ENCODE measurements at regions not wholly inside any gene's neighbourhood (a gene's known extent, or its start where the extent isn't known, plus 50 kb on each side); places are given as distances from the start of the nearest gene placed in this dataset.
"Not testable (repeated sequence)": the region's sequence is repeated elsewhere in the genome, so short reads cannot be mapped to it uniquely, and the experiment has no call there.

GRCh38 chrX:145881175-145881995 is 63.8 kb downstream of the SLITRK2 start:
- DNase-seq = no peak

GRCh38 chrX:145886469-145886868 is 68.8 kb downstream of the SLITRK2 start:
- no peak for DNase-seq

- DNase-seq = peak in 1 of 2 donors; percentile 25
Observed at GRCh38 chrX:145910017-145910416, 92.4 kb downstream of the SLITRK2 start.

- no peak for DNase-seq
Observed at GRCh38 chrX:145919400-145919799, 101.8 kb downstream of the SLITRK2 start.

- DNase-seq = no peak
Observed at GRCh38 chrX:145923376-145923775, 105.7 kb downstream of the SLITRK2 start.

- no peak for DNase-seq
Observed at GRCh38 chrX:145936769-145937168, 119.1 kb downstream of the SLITRK2 start.

GRCh38 chrX:145949056-145949455 is 131.4 kb downstream of the SLITRK2 start:
- no peak for DNase-seq

GRCh38 chrX:145953628-145954027 is 136.0 kb downstream of the SLITRK2 start:
- no peak for DNase-seq

GRCh38 chrX:145990051-145990450 is 172.4 kb downstream of the SLITRK2 start:
- DNase-seq = no peak

GRCh38 chrX:146006637-146007036 is 189.0 kb downstream of the SLITRK2 start:
- DNase-seq = no peak

- no peak for DNase-seq
Observed at GRCh38 chrX:146036000-146036399, 218.4 kb downstream of the SLITRK2 start.

- no peak for DNase-seq
Observed at GRCh38 chrX:146041741-146042140, 224.1 kb downstream of the SLITRK2 start.

GRCh38 chrX:146046011-146046715 is 228.5 kb downstream of the SLITRK2 start:
- not testable (repeated sequence) for DNase-seq

- not testable (repeated sequence) for DNase-seq
Observed at GRCh38 chrX:146049568-146049967, 231.9 kb downstream of the SLITRK2 start.

GRCh38 chrX:146054311-146054710 is 236.7 kb downstream of the SLITRK2 start:
- no peak for DNase-seq

GRCh38 chrX:146055733-146056132 is 238.1 kb downstream of the SLITRK2 start:
- no peak for DNase-seq

- DNase-seq = no peak
Observed at GRCh38 chrX:146056511-146057081, 239.0 kb downstream of the SLITRK2 start.

- no peak for DNase-seq
Observed at GRCh38 chrX:146064156-146064555, 246.5 kb downstream of the SLITRK2 start.

- no peak for DNase-seq
Observed at GRCh38 chrX:146090732-146091131, 273.1 kb downstream of the SLITRK2 start.

GRCh38 chrX:146109362-146109761 is 291.7 kb downstream of the SLITRK2 start:
- DNase-seq = no peak

GRCh38 chrX:146119074-146119473 is 301.4 kb downstream of the SLITRK2 start:
- DNase-seq = not testable (repeated sequence)

GRCh38 chrX:146127617-146128016 is 310.0 kb downstream of the SLITRK2 start:
- DNase-seq = no peak

GRCh38 chrX:146141221-146141620 is 323.6 kb downstream of the SLITRK2 start:
- no peak for DNase-seq

- no peak for DNase-seq
Observed at GRCh38 chrX:146144039-146144438, 326.4 kb downstream of the SLITRK2 start.

Data from hippocampal formation (tissue), 2 donors.